ENCODE measurements at regions not wholly inside any gene's neighbourhood (a gene's known extent, or its start where the extent isn't known, plus 50 kb on each side); places are given as distances from the start of the nearest gene placed in this dataset.

- no peak for DNase-seq (ENCODE audit: low read depth)
Measured at GRCh38 chr1:221306239-221306638, 427.0 kb downstream of the HLX start.

- no peak for DNase-seq (ENCODE audit: low read depth)
Measured at GRCh38 chr1:221308534-221309511, 429.6 kb downstream of the HLX start.

GRCh38 chr1:221309723-221310122 is 430.5 kb downstream of the HLX start:
- no peak for DNase-seq (ENCODE audit: low read depth)

GRCh38 chr1:221310180-221310579 is 430.9 kb downstream of the HLX start:
- no peak for DNase-seq (ENCODE audit: low read depth)

- DNase-seq (ENCODE audit: low read depth), result no peak
Measured at GRCh38 chr1:221315330-221315729, 426.6 kb downstream of the DUSP10 start.

GRCh38 chr1:221316491-221317056 is 425.3 kb downstream of the DUSP10 start:
- no peak for DNase-seq (ENCODE audit: low read depth)

GRCh38 chr1:221317537-221317936 is 424.4 kb downstream of the DUSP10 start:
- DNase-seq (ENCODE audit: low read depth), result no peak

- DNase-seq (ENCODE audit: low read depth), result no peak
Measured at GRCh38 chr1:221327954-221328353, 413.9 kb downstream of the DUSP10 start.

GRCh38 chr1:221328371-221328770 is 413.5 kb downstream of the DUSP10 start:
- no peak for DNase-seq (ENCODE audit: low read depth)

GRCh38 chr1:221331273-221332183 is 410.4 kb downstream of the DUSP10 start:
- no peak for DNase-seq (ENCODE audit: low read depth)

GRCh38 chr1:221334062-221334461 is 407.8 kb downstream of the DUSP10 start:
- DNase-seq (ENCODE audit: low read depth), result no peak

- no peak for DNase-seq (ENCODE audit: low read depth)
Measured at GRCh38 chr1:221335161-221336101, 406.5 kb downstream of the DUSP10 start.

- DNase-seq (ENCODE audit: low read depth), result no peak
Measured at GRCh38 chr1:221336126-221336525, 405.8 kb downstream of the DUSP10 start.

GRCh38 chr1:221337106-221337505 is 404.8 kb downstream of the DUSP10 start:
- DNase-seq (ENCODE audit: low read depth), result no peak

GRCh38 chr1:221343136-221343535 is 398.8 kb downstream of the DUSP10 start:
- DNase-seq (ENCODE audit: low read depth), result no peak

GRCh38 chr1:221343607-221344006 is 398.3 kb downstream of the DUSP10 start:
- DNase-seq (ENCODE audit: low read depth), result no peak

GRCh38 chr1:221344693-221345092 is 397.2 kb downstream of the DUSP10 start:
- no peak for DNase-seq (ENCODE audit: low read depth)

GRCh38 chr1:221347706-221348105 is 394.2 kb downstream of the DUSP10 start:
- DNase-seq (ENCODE audit: low read depth), result no peak

- no peak for DNase-seq (ENCODE audit: low read depth)
Measured at GRCh38 chr1:221350091-221350490, 391.8 kb downstream of the DUSP10 start.

- no peak for DNase-seq (ENCODE audit: low read depth)
Measured at GRCh38 chr1:221356693-221357092, 385.2 kb downstream of the DUSP10 start.

- no peak for DNase-seq (ENCODE audit: low read depth)
Measured at GRCh38 chr1:221363039-221363438, 378.9 kb downstream of the DUSP10 start.
